HG03457 (cell line): ENCODE measurements at regions not wholly inside any gene's neighbourhood (a gene's known extent, or its start where the extent isn't known, plus 50 kb on each side); places are given as distances from the start of the nearest gene placed in this dataset.

Experiments used
- ATAC-seq: cut with Tn5 transposase; IDR thresholded peaks from one replicate; pipeline ENCODE4 v1.9.1; 2021; ENCODE audit warnings: moderate number of reproducible peaks; ENCODE audit not compliant: unreplicated experiment

DNA sequence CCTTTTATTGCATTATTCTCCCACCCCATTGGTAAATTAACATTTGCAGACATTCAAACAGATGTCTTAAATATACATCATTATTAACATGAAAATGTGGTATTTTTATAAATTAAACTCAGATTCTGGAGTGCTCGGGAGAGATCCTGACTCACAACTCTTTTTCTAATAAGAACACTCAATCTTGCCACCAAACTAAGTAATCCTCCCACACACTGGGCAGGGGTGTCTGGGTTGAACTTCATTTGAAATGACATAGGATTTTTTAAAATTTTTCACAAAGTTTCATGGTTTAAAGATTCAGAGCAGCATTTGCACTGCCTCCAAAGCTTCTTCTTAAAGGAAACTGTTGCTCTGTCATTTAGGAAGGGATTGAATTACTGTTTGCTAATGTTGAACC, 754.3 kb downstream of the MECOM start:
- no peak for ATAC-seq

- no peak for ATAC-seq
Measured at GRCh38 chr3:168895419-168895818, 768.1 kb downstream of the MECOM start.

DNA sequence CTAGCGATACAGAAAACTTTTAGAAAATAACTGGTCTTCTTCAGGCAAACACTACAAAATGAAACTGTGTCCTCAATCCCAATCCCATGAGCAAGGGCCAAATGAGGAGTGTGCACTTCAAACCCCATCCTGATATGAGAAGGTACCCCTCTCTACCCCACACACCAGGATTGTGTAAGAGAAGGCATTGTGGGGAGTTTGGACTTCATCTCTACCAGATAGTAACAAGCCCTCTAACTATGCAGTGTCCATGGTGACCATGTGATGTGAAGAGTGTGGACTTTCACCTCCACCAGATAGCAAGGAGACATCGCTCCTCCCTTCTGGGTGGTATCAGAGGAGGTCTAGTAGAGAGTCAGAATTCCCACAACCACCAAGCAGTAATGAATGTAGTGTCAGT, 769.3 kb downstream of the MECOM start:
- ATAC-seq, result no peak

DNA sequence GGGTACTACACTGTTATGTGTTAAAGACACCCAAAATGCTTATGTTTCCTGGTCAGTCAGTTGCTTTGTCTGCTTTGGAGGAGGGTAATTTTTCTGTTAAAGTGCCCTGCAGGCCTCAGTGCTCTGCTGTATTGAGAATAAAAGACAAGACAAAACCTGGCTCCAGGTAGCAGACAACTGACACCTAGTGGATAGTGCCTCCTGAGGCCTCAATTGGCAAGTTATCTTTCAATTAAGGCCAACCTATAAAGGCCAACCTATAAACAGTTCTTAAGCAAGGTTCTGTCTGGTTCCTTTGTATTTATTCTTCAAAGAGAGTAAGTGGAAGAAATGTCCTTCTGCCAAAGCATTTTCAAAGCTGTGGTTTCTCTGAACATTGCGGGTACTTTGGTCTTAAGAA, 773.8 kb downstream of the MECOM start:
- no peak for ATAC-seq

GRCh38 chr3:168888781-168889180, 774.7 kb downstream of the MECOM start:
- ATAC-seq, result no peak

- no peak for ATAC-seq
Measured at GRCh38 chr3:168885028-168885427, 778.5 kb downstream of the MECOM start.

DNA sequence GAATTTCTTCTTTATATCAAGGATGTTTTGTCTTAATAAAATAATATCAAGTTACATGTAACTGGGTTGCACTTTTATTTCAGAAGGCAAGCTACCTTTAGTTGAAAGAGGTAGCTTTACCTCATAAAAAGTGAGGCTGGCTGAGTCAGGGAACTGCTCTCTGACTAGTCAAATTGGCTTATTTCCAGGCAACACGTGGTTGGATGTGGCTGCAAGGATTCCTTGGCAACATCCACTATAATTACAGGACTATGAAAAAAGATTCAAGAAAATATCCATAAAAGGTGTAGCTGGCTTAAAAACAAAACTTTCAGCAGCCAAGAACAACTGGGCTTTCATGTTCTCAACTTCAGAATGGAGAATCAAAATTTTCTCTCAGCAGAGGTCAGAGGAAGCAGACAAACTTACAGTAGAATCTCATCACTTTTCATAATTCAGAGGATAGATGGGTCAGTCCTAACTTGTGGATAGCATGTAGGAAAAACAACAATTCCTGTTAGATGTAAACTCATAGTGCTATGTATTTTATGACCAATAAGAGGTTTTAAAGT, 779.1 kb downstream of the MECOM start:
- ATAC-seq, result no peak

DNA sequence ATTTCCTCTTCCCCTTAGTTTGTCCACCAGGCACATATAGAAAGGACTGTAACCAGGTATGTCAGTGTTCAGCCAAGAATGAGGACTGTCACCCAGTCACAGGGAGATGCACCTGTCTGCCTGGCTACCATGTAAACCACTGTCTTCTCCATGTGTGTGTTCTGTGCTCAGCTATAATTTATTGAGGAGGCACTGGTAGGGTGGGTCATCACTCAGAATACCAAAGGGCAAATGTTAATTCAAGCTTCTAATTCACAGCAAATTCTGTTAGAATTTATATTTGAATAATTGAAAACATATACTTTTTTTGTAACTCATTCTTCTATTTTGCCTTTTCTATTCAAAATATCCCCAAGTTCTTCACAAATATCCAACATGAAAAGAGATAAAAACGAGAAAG, 780.4 kb downstream of the MECOM start:
- ATAC-seq, result no peak

DNA sequence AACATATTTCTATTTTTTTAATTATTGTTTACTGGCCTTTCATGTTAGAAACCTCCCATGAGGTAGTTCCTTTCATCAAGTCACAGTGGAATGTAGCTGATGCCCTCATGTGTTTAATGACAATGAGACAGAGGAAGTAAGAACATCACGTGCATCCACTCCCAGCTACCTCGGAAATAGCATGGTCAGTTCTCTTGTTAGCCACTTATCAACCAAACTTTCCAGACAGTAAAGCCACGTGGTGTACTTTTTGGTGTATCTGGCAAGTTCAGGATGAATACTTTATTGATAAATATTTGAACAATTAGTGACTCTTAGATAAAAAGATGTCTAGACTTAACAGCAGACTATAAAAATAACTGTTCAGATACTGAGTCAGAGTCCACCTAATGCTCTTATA, 781.7 kb downstream of the MECOM start:
- ATAC-seq, result no peak

DNA sequence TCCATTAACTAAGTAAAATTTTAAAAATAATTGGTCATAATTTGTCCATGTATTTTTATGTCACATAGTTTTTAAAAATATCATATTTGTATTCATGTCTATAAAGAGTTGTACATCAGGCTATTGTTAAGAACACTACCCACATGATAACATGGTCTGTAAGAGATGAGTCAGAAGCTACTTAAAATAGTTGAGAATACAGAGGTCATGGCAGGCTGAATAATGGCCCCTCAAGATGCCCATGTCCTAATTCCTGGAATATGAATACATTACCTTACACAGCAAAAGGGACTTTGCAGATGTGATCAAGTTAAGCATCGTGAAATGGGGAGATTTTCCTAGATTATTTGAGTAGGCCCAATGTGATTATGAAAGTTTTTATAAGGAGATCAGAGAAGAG, 782.9 kb upstream of the GOLIM4 start:
- ATAC-seq, result no peak

DNA sequence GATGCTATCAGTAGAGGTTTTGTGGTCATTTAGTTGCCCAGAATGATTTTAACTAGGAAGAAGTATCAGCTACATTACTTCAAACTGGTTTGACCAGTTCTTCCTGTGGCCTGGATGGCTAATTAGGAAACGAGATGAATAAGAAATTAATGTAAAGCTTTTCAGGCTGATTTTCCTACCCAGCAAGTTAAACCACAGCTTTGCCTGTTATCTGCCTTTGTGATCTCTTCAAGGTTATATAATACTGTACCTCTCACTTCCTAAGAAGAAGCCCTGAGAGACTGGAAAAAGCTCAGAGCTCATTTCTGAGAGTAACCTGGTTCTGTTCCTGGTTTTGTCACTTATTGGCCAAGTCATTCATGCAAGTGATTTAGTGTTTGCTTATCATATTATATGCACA, 782.2 kb upstream of the GOLIM4 start:
- no peak for ATAC-seq

DNA sequence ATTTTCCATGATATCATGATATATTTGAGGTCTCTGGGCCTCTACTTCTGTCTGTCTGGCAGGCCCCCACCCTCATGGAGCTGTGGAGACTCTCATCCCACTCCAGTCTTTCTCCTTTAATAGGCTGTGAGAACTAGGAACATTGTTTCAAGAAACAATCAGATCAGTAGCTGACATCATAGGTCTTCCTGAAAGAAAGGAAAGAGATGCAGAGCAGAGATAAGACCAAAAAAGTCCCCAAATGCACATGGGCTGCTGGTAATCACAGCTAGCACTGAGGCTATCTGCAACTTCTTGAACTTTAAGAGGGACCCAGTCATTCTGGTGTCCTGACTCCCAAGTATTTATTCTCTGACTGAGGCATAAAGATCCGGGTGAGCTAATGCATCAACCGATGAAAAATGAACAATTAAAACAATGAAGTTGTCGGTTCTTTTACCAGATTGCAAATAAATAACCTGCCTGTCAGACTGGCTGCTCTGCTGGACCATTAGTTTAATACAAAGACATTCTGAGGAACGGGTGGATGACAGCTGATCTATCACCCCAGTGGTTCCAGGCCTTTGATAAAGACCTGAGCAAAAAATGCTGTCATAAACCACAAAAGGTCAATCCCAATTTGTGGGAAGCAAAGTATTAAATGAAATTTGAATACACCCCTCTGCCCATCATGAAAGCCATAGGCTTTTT, 780.8 kb upstream of the GOLIM4 start:
- ATAC-seq, result no peak

GRCh38 chr3:168872826-168873225, 777.1 kb upstream of the GOLIM4 start:
- ATAC-seq, result no peak

DNA sequence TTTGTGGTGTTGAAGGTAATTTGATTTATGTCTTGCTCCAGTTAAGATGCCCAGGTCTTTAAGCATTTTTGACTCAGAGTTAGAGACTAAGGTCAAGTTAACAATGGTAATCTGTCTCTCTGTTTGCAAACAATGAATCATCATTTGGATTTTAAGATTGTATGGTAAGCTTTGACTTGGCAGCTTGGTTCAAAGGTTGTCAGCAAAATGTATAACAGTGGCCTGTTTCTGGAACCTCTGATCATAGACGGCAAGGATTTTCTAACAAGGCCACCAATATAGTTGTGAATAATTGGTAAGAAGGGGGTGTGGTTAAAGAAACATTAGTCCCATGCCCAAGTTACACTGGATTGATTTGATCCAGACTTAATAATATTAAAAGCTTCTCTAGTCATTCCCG, 775.2 kb upstream of the GOLIM4 start:
- no peak for ATAC-seq

- ATAC-seq, result no peak
Measured at GRCh38 chr3:168865022-168865551, 769.4 kb upstream of the GOLIM4 start.

DNA sequence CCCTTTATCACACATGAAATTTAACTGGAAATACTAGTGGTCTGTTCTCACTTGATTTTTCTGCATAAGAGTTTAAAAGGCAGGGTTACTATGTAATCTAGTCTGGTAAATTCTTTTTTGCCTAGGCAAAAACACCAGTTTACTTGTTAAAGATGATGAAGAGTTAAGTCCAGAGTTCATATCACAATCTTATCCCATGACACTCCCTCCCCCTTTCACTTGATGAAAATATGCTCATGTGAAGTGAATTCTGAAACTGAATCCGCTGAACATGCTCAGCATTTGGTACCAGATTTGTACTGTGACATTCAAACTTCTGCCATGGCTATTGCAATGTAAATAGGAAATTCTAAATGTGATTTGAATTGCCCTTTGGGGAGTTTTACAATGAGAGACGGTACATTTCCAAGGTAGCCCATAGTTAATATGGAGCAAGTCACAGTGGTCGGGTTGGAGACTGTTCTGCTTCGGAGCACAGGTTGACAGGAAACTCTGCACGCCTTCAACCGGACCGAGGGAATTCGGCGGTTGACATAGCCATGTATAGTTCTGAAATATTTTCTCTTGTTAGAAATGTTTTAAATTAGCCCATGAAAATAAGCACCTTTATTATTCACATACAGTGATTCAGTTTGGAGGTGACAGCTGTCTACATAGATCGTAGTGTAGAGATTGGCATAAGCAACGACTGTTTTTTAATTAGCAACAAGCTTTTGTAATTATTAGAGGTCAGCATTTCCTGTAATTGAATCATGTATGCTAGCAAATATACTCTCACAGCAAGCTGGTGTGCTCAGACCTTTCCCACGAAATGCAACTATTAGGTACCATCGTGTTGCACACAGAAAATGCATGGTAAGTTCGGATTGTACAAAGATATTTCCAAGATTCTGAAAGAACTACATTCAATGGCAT, 768.6 kb upstream of the GOLIM4 start:
- no peak for ATAC-seq

- no peak for ATAC-seq
Measured at GRCh38 chr3:168863561-168863960, 767.8 kb upstream of the GOLIM4 start.

DNA sequence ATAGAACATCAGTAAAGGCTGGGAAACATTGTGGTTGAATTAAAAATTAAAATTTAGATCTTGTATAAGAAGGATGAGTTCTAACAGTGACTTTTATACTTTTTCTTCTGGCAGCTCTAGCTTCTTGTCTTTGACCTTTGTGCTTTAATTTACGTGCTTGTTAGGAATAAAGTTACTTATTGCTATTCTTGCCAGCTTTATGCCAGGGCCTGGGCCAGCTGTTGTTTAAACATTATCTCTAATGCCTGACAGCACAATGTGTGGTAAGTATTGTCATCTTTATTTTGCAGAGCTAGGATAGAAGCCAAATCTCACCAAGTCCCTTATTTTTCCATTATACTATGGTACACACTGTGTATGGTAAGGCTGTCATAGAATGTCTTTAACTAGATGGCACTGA, 766.7 kb upstream of the GOLIM4 start:
- ATAC-seq, result no peak

GRCh38 chr3:168860592-168860991, 764.9 kb upstream of the GOLIM4 start:
- no peak for ATAC-seq

- no peak for ATAC-seq
Measured at GRCh38 chr3:168860028-168860427, 764.3 kb upstream of the GOLIM4 start.

- no peak for ATAC-seq
Measured at GRCh38 chr3:168859574-168859973, 763.9 kb upstream of the GOLIM4 start.

DNA sequence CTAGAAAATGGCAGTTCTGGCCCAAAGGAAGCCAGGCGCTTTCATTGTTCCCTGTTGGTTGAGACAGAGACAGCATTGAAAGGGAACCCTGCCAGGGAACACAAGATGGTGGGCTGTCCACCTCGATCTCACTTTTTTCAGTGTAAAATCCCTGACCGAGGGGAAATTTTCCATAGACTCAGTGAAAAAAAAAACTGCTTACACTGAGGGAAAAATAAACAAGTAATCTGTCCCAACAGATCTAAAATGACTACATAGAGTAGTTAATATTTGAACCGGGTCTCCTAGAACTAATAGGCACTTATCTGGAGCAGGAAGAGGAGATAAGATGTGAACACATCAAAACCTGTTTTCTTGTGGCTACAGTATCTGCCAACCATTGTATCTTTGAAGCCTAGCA, 763.4 kb upstream of the GOLIM4 start:
- no peak for ATAC-seq
